ENCODE measurements at regions not wholly inside any gene's neighbourhood (a gene's known extent, or its start where the extent isn't known, plus 50 kb on each side); places are given as distances from the start of the nearest gene placed in this dataset.

DNA sequence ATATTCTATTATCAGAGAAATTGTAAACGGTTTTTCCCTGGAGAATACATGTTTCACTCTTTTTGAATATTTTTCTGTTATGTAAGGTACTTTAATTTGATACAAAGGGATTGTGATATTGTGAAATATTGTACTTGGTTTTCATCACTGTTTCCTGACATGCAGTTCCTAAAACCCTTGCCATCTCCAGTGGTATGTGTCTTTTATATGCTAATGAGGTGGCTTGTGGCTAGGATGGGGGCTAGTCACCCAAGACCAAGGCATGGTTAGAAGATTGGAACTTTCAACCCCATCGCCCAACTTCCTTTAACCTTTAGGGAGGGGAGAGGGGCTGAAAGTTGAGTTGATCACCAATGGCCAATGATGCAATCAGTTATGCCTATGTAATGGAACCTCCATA is 160.6 kb downstream of the TAF11L14 start:
- ATAC-seq, result no peak
- TF ChIP-seq, protein P1, sequence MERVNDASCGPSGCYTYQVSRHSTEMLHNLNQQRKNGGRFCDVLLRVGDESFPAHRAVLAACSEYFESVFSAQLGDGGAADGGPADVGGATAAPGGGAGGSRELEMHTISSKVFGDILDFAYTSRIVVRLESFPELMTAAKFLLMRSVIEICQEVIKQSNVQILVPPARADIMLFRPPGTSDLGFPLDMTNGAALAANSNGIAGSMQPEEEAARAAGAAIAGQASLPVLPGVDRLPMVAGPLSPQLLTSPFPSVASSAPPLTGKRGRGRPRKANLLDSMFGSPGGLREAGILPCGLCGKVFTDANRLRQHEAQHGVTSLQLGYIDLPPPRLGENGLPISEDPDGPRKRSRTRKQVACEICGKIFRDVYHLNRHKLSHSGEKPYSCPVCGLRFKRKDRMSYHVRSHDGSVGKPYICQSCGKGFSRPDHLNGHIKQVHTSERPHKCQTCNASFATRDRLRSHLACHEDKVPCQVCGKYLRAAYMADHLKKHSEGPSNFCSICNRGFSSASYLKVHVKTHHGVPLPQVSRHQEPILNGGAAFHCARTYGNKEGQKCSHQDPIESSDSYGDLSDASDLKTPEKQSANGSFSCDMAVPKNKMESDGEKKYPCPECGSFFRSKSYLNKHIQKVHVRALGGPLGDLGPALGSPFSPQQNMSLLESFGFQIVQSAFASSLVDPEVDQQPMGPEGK (CRISPR knock-in tag; IDR thresholded peaks at IDR 0.05; ENCODE audit: borderline replicate concordance), result no peak
- TF ChIP-seq ZFP30 (CRISPR knock-in tag; IDR thresholded peaks at IDR 0.05), result no peak
- TF ChIP-seq BACH2 (CRISPR knock-in tag; IDR thresholded peaks at IDR 0.05; ENCODE audit: borderline replicate concordance), result no peak
- TF ChIP-seq, protein P2, sequence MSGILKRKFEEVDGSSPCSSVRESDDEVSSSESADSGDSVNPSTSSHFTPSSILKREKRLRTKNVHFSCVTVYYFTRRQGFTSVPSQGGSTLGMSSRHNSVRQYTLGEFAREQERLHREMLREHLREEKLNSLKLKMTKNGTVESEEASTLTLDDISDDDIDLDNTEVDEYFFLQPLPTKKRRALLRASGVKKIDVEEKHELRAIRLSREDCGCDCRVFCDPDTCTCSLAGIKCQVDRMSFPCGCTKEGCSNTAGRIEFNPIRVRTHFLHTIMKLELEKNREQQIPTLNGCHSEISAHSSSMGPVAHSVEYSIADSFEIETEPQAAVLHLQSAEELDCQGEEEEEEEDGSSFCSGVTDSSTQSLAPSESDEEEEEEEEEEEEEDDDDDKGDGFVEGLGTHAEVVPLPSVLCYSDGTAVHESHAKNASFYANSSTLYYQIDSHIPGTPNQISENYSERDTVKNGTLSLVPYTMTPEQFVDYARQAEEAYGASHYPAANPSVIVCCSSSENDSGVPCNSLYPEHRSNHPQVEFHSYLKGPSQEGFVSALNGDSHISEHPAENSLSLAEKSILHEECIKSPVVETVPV (CRISPR knock-in tag; IDR thresholded peaks at IDR 0.05), result no peak

DNA sequence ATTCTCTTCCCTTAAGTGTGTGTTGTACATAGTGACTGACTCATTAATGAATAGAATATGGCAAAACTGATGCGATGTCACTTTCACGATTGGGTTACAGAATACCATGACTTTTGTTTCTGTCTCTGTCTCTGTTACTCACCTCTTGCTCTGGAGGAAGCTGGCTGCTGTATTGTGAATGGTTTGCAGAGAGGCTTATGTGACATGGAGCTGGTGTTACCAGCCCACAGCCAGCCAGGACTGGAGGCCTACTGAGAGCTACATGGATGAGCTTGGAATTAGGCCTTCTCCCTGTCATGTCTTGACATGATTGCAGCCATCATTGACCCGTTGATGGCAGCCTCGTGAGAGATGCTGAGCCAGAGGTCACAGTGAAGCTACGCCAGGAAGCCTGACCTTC is 161.9 kb downstream of the TAF11L14 start:
- no peak for ATAC-seq
- TF ChIP-seq ESRRG (CRISPR knock-in tag; IDR thresholded peaks at IDR 0.05) (no peak), ARNTL (CRISPR knock-in tag; IDR thresholded peaks at IDR 0.05; ENCODE audit: borderline replicate concordance, low read depth) (no peak), RARB (CRISPR knock-in tag; IDR thresholded peaks at IDR 0.05) (no peak), ZNF70 (CRISPR knock-in tag; IDR thresholded peaks at IDR 0.05) (no peak), ISL1 (CRISPR knock-in tag; IDR thresholded peaks at IDR 0.05) (no peak), PPARA (CRISPR knock-in tag; IDR thresholded peaks at IDR 0.05; ENCODE audit: borderline replicate concordance) (no peak), CSDC2 (CRISPR knock-in tag; IDR thresholded peaks at IDR 0.05) (no peak), GLIS3 (CRISPR knock-in tag; IDR thresholded peaks at IDR 0.05) (no peak), ZC3H10 (CRISPR knock-in tag; IDR thresholded peaks at IDR 0.05) (no peak), TOX (CRISPR knock-in tag; IDR thresholded peaks at IDR 0.05; ENCODE audit: borderline replicate concordance) (no peak)
- TF ChIP-seq, protein P1 (CRISPR knock-in tag; IDR thresholded peaks at IDR 0.05; ENCODE audit: borderline replicate concordance), result no peak
- TF ChIP-seq, protein P3, sequence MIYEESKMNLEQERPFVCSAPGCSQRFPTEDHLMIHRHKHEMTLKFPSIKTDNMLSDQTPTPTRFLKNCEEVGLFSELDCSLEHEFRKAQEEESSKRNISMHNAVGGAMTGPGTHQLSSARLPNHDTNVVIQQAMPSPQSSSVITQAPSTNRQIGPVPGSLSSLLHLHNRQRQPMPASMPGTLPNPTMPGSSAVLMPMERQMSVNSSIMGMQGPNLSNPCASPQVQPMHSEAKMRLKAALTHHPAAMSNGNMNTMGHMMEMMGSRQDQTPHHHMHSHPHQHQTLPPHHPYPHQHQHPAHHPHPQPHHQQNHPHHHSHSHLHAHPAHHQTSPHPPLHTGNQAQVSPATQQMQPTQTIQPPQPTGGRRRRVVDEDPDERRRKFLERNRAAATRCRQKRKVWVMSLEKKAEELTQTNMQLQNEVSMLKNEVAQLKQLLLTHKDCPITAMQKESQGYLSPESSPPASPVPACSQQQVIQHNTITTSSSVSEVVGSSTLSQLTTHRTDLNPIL (CRISPR knock-in tag; IDR thresholded peaks at IDR 0.05; ENCODE audit: low read depth), result no peak
- TF ChIP-seq, protein P4, sequence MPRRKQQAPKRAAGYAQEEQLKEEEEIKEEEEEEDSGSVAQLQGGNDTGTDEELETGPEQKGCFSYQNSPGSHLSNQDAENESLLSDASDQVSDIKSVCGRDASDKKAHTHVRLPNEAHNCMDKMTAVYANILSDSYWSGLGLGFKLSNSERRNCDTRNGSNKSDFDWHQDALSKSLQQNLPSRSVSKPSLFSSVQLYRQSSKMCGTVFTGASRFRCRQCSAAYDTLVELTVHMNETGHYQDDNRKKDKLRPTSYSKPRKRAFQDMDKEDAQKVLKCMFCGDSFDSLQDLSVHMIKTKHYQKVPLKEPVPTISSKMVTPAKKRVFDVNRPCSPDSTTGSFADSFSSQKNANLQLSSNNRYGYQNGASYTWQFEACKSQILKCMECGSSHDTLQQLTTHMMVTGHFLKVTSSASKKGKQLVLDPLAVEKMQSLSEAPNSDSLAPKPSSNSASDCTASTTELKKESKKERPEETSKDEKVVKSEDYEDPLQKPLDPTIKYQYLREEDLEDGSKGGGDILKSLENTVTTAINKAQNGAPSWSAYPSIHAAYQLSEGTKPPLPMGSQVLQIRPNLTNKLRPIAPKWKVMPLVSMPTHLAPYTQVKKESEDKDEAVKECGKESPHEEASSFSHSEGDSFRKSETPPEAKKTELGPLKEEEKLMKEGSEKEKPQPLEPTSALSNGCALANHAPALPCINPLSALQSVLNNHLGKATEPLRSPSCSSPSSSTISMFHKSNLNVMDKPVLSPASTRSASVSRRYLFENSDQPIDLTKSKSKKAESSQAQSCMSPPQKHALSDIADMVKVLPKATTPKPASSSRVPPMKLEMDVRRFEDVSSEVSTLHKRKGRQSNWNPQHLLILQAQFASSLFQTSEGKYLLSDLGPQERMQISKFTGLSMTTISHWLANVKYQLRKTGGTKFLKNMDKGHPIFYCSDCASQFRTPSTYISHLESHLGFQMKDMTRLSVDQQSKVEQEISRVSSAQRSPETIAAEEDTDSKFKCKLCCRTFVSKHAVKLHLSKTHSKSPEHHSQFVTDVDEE (CRISPR knock-in tag; IDR thresholded peaks at IDR 0.05), result no peak
- TF ChIP-seq, protein P5, sequence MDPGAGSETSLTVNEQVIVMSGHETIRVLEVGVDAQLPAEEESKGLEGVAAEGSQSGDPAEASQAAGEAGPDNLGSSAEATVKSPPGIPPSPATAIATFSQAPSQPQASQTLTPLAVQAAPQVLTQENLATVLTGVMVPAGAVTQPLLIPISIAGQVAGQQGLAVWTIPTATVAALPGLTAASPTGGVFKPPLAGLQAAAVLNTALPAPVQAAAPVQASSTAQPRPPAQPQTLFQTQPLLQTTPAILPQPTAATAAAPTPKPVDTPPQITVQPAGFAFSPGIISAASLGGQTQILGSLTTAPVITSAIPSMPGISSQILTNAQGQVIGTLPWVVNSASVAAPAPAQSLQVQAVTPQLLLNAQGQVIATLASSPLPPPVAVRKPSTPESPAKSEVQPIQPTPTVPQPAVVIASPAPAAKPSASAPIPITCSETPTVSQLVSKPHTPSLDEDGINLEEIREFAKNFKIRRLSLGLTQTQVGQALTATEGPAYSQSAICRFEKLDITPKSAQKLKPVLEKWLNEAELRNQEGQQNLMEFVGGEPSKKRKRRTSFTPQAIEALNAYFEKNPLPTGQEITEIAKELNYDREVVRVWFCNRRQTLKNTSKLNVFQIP (CRISPR knock-in tag; IDR thresholded peaks at IDR 0.05; ENCODE audit: borderline replicate concordance, low read depth), result no peak
- TF ChIP-seq, protein P2 (CRISPR knock-in tag; IDR thresholded peaks at IDR 0.05), result no peak
